Kidney (tissue), 13 donors: ENCODE measurements at regions not wholly inside any gene's neighbourhood (a gene's known extent, or its start where the extent isn't known, plus 50 kb on each side); places are given as distances from the start of the nearest gene placed in this dataset.

Experiments used
- DNase-seq, 5 donors: peaks; one replicate each; pipeline ENCODE4 v3.0.0-alpha.2; 2013 to 2020
- FAIRE-seq: peaks from 2 replicates; lab custom pipeline; 2012; peaks lifted over from hg19 to GRCh38; lab: Jason Lieb, UNC
- H3K27ac ChIP-seq, 2 donors: one replicate each; pipeline ENCODE4 v1.7.0; 2013; ENCODE audit warnings: low read depth in 2 of 2, low read length in 2 of 2, inconsistent platforms in 1 of 2
- H3K27me3 ChIP-seq: one replicate; pipeline ENCODE4 v1.7.1; 2013; ENCODE audit warnings: low read length, inconsistent platforms; ENCODE audit not compliant: control insufficient read depth, insufficient read depth
- H3K36me3 ChIP-seq, 3 donors: one replicate each; pipeline versions ENCODE4 v1.7.0 to v1.7.1; 2013; ENCODE audit warnings: low read length in 3 of 3, control low read depth in 1 of 3, inconsistent platforms in 1 of 3; ENCODE audit not compliant: insufficient read depth in 3 of 3, control insufficient read depth in 2 of 3
- H3K4me1 ChIP-seq, 3 donors: one replicate each; pipeline versions ENCODE4 v1.7.0 to v1.7.1; 2013; ENCODE audit warnings: low read length in 3 of 3, inconsistent platforms in 1 of 3, low read depth in 1 of 3; ENCODE audit not compliant: control insufficient read depth in 2 of 3, insufficient read depth in 2 of 3
- H3K4me3 ChIP-seq, 3 donors: one replicate each; pipeline versions ENCODE4 v1.7.0 to v1.8.1; 2013; ENCODE audit warnings: low read length in 3 of 3, control low read depth in 1 of 3, inconsistent platforms in 1 of 3
- H3K9ac ChIP-seq, 3 donors: one replicate each; pipeline versions ENCODE4 v1.7.0 to v1.7.1; 2013; ENCODE audit warnings: low read length in 3 of 3, control low read depth in 1 of 3, inconsistent platforms in 1 of 3
- H3K9me3 ChIP-seq, 3 donors: one replicate each; pipeline versions ENCODE4 v1.7.0 to v1.7.1; 2013; ENCODE audit warnings: low read length in 3 of 3, control low read depth in 1 of 3, inconsistent platforms in 1 of 3; ENCODE audit not compliant: control insufficient read depth in 2 of 3, insufficient read depth in 1 of 3
- intact Hi-C: fragments of 100-400 bp; cut with DNase I; formaldehyde crosslinking; loops from one replicate; pipeline ENCODE4 v1.11.1; 2022
- TF ChIP-seq, protein P1 (sequence below): IDR thresholded peaks from 3 replicates; pipeline ENCODE4 v1.5.1; 2012; ENCODE audit warnings: mild to moderate bottlenecking, moderate library complexity, borderline replicate concordance; ENCODE audit not compliant: insufficient read depth; ENCODE audit errors: extremely low read depth
- donor health status: control.
- donor health status: control.
- donor health status: control.
- donor health status: control.
- donor health status: control.
- donor health status: DM: yes; HTN: yes; CAD: no.
- donor health status: Normal renal cell carcinoma (clear cell type).

DNA sequence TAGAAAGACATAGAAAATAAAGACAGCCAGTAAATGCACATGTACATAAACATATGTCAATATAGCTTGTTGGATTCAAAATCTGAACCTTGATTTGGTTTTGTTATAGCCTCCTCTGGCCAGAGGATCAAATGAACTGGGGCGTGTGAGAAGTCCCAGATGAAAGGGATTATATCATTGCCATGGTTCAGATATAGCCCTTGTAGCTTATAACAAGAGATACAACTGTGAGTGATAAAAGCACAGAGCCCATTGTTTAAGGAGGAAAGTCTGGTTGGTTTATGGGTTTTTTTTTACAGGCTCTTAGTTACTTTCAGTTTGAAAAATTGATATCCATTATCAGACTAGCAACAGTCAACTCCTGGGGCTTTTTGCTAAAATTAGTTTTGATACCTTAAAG lies 101.7 kb upstream of the GLRA2 start:
- H3K4me1 ChIP-seq = no peaks in the 10 kb centered on the region
- intact Hi-C loops = no loop called here
- FAIRE-seq = no peak
- H3K4me3 ChIP-seq = no peak overlapping the region
- no peak for DNase-seq
- no peak overlapping the region for H3K27ac ChIP-seq
- H3K27me3 ChIP-seq = no peaks in the 10 kb centered on the region
- H3K36me3 ChIP-seq = no peaks in the 10 kb centered on the region
- H3K9me3 ChIP-seq = no peaks in the 10 kb centered on the region
- TF ChIP-seq, protein P1, sequence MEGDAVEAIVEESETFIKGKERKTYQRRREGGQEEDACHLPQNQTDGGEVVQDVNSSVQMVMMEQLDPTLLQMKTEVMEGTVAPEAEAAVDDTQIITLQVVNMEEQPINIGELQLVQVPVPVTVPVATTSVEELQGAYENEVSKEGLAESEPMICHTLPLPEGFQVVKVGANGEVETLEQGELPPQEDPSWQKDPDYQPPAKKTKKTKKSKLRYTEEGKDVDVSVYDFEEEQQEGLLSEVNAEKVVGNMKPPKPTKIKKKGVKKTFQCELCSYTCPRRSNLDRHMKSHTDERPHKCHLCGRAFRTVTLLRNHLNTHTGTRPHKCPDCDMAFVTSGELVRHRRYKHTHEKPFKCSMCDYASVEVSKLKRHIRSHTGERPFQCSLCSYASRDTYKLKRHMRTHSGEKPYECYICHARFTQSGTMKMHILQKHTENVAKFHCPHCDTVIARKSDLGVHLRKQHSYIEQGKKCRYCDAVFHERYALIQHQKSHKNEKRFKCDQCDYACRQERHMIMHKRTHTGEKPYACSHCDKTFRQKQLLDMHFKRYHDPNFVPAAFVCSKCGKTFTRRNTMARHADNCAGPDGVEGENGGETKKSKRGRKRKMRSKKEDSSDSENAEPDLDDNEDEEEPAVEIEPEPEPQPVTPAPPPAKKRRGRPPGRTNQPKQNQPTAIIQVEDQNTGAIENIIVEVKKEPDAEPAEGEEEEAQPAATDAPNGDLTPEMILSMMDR = no peak
- H3K9ac ChIP-seq = no peak overlapping the region

- Histone ChIP-seq H3K4me1 (no peaks in the 10 kb centered on the region), H3K9me3 (no peaks in the 10 kb centered on the region), H3K27me3 (no peaks in the 10 kb centered on the region), H3K9ac (no peak overlapping the region), H3K27ac (no peak overlapping the region), H3K4me3 (no peak overlapping the region), H3K36me3 (no peaks in the 10 kb centered on the region)
- intact Hi-C loops = no loop called here
- FAIRE-seq (no peak), DNase-seq (peak in 1 of 5 donors; percentile 9)
- TF ChIP-seq, protein P1 = no peak
Measured at GRCh38 chrX:14420841-14421240, 108.5 kb upstream of the GLRA2 start.

- intact Hi-C loops = no loop called here
- no peak overlapping the region for H3K27ac ChIP-seq
- no peaks in the 10 kb centered on the region for H3K9me3 ChIP-seq
- no peak overlapping the region for H3K4me3 ChIP-seq
- FAIRE-seq (no peak), DNase-seq (peak in 1 of 5 donors; percentile 26)
- TF ChIP-seq, protein P1 = no peak
- no peaks in the 10 kb centered on the region for H3K36me3 ChIP-seq
- H3K27me3 ChIP-seq = no peaks in the 10 kb centered on the region
- H3K9ac ChIP-seq = no peak overlapping the region
- no peaks in the 10 kb centered on the region for H3K4me1 ChIP-seq
Measured at GRCh38 chrX:14412686-14413085, 116.7 kb upstream of the GLRA2 start.

DNA sequence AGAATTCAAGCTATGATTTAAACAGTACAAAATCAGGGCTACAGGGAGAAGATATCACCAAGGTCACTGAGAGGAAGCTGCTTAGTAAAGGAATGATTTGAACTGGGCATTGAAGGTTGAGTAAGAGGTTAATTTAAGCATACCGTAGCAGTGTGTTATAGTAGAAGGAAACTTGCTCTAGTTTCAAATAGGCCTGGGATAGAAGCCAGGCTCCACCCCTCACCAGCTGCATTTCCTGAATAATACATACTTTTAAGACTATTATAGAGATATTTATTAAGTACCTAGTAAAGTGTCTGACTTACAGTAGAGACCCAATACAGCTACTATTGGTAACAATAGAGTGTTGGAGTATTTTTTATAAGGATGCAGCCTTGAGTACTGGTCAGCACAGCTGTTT lies 118.0 kb upstream of the GLRA2 start:
- H3K4me1 ChIP-seq = no peaks in the 10 kb centered on the region
- no peak overlapping the region for H3K4me3 ChIP-seq
- DNase-seq = no peak
- no peak for FAIRE-seq
- intact Hi-C loops = no loop called here
- TF ChIP-seq, protein P1 = no peak
- no peak overlapping the region for H3K27ac ChIP-seq
- no peaks in the 10 kb centered on the region for H3K36me3 ChIP-seq
- H3K9me3 ChIP-seq = no peaks in the 10 kb centered on the region
- H3K27me3 ChIP-seq = no peaks in the 10 kb centered on the region
- no peak overlapping the region for H3K9ac ChIP-seq
